Lower leg skin (tissue), 4 donors: ENCODE measurements at regions not wholly inside any gene's neighbourhood (a gene's known extent, or its start where the extent isn't known, plus 50 kb on each side); places are given as distances from the start of the nearest gene placed in this dataset.

Experiments
- DNase-seq, 2 donors: peaks; one replicate each; pipeline ENCODE4 v3.0.0-alpha.2; 2019; ENCODE audit warnings: low spot score in 2 of 2
- H3K4me3 ChIP-seq: fragments of 200-600 bp; sonication (generic); 2 replicates; pipeline ENCODE4 v1.5.1; 2017; ENCODE audit warnings: mild to moderate bottlenecking, low read depth; ENCODE audit not compliant: poor library complexity, severe bottlenecking
- CTCF ChIP-seq, 3 donors: fragments of 450-650 bp; IDR thresholded peaks; one replicate each; pipeline ENCODE4 v1.5.1; 2016; ENCODE audit warnings: antibody characterized with exemption in 3 of 3, mild to moderate bottlenecking in 3 of 3, moderate library complexity in 2 of 3
- POLR2A ChIP-seq, 2 donors: fragments of 450-650 bp; IDR thresholded peaks; one replicate each; pipeline ENCODE4 v1.6.1; 2016 to 2017; ENCODE audit warnings: antibody characterized with exemption in 2 of 2, mild to moderate bottlenecking in 1 of 2, moderate library complexity in 1 of 2
- WGBS, 2 donors: methylation state at CpG; one replicate each; pipeline ENCODE4 v1.1.5; 2018; 5-methylcytosine and 5-hydroxymethylcytosine counted together
- intact Hi-C: fragments of 100-400 bp; cut with DNase I; formaldehyde crosslinking; loops from one replicate; pipeline ENCODE4 v1.15.0; 2023; ENCODE audit warnings: low total_unique reads

- TF ChIP-seq CTCF (IDR thresholded peaks at IDR 0.05) = no peak
- TF ChIP-seq POLR2A (IDR thresholded peaks at IDR 0.05) = no peak
- 88 to 91% methylated on average over 9 of the region's 9 CpGs for WGBS, 2 donors
- no peak overlapping the region for H3K4me3 ChIP-seq
- no peak for DNase-seq
- intact Hi-C loops = no loop called here
Observed at GRCh38 chr18:45312555-45313126, 302.6 kb upstream of the SLC14A2 start.

GRCh38 chr18:45316127-45316526 is 299.1 kb upstream of the SLC14A2 start:
- DNase-seq = no peak
- no peak for TF ChIP-seq CTCF (IDR thresholded peaks at IDR 0.05)
- 92 to 97% methylated on average over 3 of the region's 3 CpGs for WGBS, 2 donors
- intact Hi-C loops = no loop called here
- no peak overlapping the region for H3K4me3 ChIP-seq

- no peak for DNase-seq
- H3K4me3 ChIP-seq = no peak overlapping the region
- intact Hi-C loops = no loop called here
- 80 to 87% methylated on average over 10 of the region's 10 CpGs for WGBS, 2 donors
- TF ChIP-seq CTCF (IDR thresholded peaks at IDR 0.05) = no peak
- no peak for TF ChIP-seq POLR2A (IDR thresholded peaks at IDR 0.05)
Observed at GRCh38 chr18:45317948-45318640, 297.2 kb upstream of the SLC14A2 start.

GRCh38 chr18:45320724-45321123 is 294.6 kb upstream of the SLC14A2 start:
- WGBS, 2 donors = 29 to 43% methylated on average over 3 of the region's 3 CpGs
- intact Hi-C loops = no loop called here
- no peak for DNase-seq
- TF ChIP-seq CTCF (IDR thresholded peaks at IDR 0.05) = no peak
- no peak for TF ChIP-seq POLR2A (IDR thresholded peaks at IDR 0.05)
- H3K4me3 ChIP-seq = no peak overlapping the region

GRCh38 chr18:45321520-45321919 is 293.8 kb upstream of the SLC14A2 start:
- H3K4me3 ChIP-seq = no peak overlapping the region
- 64% methylated on average over 8 of the region's 8 CpGs for WGBS, 2 donors
- TF ChIP-seq CTCF (IDR thresholded peaks at IDR 0.05) = no peak
- TF ChIP-seq POLR2A (IDR thresholded peaks at IDR 0.05) = no peak
- DNase-seq = no peak
- intact Hi-C loops = no loop called here

GRCh38 chr18:45322343-45322742 is 292.9 kb upstream of the SLC14A2 start:
- TF ChIP-seq CTCF (IDR thresholded peaks at IDR 0.05) = no peak
- no peak for TF ChIP-seq POLR2A (IDR thresholded peaks at IDR 0.05)
- no peak overlapping the region for H3K4me3 ChIP-seq
- no peak for DNase-seq
- intact Hi-C loops = no loop called here
- 84 to 90% methylated on average over 4 of the region's 4 CpGs for WGBS, 2 donors
